ENCODE measurements at regions not wholly inside any gene's neighbourhood (a gene's known extent, or its start where the extent isn't known, plus 50 kb on each side); places are given as distances from the start of the nearest gene placed in this dataset.
A peak's percentile ranks its signal among the peaks of the same experiment; 100 is the strongest.
"Not testable (repeated sequence)": the region's sequence is repeated elsewhere in the genome, so short reads cannot be mapped to it uniquely, and the experiment has no call there.

DNA sequence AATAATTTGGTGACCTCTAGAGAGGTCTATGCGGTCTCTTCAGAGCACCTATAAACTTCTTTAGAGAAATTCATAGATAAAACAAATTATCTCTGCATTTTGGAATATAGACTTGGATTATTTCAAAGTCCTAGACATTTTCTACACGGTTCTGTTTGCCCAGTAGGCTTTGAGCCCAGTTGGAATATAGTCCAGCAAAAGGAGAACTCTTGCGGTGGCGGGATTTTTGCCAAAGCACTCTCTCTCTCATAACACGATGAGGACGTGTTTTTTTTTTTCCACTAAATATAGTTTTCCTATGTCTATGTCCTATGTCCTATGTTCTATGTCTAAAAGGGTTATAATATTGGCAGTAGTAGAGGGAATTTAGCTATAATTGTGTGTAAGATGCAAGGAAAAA lies 164.9 kb upstream of the AGR3 start:
- DNase-seq (ENCODE audit: low spot score) = no peak

- DNase-seq (ENCODE audit: low spot score) = not testable (repeated sequence)
Measured at GRCh38 chr7:17053164-17053563, 171.4 kb upstream of the AGR3 start.

DNA sequence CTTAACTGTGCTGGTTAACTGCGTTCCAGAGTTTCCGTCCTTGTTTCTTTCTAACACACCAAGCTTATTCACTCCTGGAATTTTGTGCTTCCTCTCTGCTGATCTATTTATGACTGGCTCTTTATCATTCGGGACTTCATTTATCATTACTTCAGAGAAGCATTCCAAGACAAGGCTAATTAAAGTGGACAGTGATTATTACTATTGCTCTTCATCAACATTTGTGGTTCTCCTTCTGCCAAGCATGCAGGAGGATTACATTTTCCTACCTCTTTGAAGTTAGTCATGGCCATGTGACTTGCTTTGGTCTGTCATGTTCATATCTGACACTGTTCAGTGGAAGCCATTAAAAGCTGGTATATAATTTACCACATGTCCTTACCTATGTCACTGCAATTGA lies 172.4 kb upstream of the AGR3 start:
- no peak for DNase-seq (ENCODE audit: low spot score)

- DNase-seq (ENCODE audit: low spot score) = no peak
Measured at GRCh38 chr7:17054836-17055235, 173.1 kb upstream of the AGR3 start.

GRCh38 chr7:17055596-17055995 lies 173.8 kb upstream of the AGR3 start:
- DNase-seq (ENCODE audit: low spot score) = no peak

DNA sequence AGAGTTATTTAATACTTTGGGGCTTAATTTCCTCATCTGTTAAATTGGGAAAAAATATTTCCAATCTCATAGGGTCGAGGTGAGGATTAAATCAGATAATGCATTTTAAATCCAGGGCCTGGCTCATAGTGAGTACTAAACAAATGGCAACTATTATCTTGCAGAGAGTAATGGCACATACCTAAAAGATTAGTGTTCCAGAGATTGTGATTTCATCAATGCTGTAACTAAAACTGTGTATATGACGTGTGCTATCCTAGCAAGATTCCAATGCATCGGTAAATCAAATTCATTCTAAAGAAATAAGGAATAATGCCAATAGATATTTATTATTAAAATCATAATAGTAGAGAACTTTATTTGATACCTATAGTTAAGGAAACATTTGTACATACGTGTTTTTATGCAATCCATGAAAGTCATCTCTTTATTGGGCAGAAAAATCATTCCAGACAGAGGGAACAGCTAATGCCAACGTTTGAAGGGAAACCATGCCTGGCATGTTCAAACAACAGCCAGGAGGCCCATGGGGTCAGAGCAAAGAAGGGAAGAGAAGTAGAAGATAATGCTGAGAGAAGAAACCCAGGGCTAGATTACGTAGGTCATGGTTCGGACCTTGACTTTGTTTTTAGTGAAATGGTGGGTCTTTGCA lies 174.8 kb upstream of the AGR3 start:
- peak; percentile 38 for DNase-seq (ENCODE audit: low spot score)

DNA sequence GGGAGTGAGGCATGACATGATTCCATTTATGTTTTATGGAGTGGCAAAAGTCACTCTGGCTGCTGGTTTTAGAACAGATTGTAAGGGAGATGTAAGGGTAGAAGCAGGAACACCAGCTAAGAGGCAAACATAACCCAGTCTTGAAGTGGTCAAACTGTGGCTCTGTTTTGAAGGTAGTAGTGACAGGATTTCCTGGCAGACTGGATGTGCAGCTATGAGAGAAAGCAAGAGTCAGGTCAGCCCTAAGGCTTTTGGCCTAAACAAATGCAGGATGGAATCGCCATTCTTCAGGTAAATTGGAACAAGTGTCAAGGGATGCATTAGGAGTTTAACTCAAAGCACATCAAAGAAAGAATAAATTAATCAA lies 175.3 kb upstream of the AGR3 start:
- DNase-seq (ENCODE audit: low spot score) = no peak

GRCh38 chr7:17058568-17058967 lies 176.8 kb upstream of the AGR3 start:
- DNase-seq (ENCODE audit: low spot score) = peak; percentile 19

DNA sequence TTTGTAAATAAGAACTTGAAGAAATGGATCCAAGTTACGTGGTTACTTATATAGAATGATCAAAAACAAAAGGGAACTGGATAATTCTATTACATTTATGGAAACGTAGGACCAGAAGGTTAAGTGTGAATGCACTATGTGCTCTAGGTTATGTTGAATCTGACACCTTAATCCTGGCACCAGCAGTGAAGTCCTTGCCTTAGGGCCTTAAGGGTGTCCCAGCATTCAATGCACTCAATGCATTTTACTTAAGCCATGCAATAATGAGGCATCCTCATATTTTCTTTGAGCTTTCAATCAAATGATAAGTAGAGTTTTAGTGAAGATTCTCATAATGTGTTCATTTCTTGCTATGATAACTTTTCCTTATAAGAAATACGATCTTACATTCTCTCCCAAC lies 178.3 kb upstream of the AGR3 start:
- no peak for DNase-seq (ENCODE audit: low spot score)

DNA sequence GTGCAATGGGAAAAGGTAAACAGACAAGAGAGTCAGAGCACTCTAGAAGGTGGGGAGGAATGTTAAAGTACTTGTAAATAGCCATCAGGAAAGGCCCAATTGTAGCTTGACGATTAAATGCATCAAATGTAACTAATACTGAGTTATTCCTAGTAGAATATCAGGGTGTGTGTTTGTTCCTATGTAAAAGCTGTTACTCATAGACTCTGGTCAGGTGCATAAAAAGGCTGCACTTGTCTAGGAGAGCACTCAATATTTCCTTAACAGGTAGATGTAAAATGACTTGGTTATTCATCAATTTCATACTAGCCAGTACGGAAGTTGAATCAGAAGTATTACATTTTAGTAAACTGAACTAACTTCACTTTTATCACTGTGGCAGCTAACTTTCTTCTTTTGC lies 179.7 kb upstream of the AGR3 start:
- DNase-seq (ENCODE audit: low spot score) = no peak

DNA sequence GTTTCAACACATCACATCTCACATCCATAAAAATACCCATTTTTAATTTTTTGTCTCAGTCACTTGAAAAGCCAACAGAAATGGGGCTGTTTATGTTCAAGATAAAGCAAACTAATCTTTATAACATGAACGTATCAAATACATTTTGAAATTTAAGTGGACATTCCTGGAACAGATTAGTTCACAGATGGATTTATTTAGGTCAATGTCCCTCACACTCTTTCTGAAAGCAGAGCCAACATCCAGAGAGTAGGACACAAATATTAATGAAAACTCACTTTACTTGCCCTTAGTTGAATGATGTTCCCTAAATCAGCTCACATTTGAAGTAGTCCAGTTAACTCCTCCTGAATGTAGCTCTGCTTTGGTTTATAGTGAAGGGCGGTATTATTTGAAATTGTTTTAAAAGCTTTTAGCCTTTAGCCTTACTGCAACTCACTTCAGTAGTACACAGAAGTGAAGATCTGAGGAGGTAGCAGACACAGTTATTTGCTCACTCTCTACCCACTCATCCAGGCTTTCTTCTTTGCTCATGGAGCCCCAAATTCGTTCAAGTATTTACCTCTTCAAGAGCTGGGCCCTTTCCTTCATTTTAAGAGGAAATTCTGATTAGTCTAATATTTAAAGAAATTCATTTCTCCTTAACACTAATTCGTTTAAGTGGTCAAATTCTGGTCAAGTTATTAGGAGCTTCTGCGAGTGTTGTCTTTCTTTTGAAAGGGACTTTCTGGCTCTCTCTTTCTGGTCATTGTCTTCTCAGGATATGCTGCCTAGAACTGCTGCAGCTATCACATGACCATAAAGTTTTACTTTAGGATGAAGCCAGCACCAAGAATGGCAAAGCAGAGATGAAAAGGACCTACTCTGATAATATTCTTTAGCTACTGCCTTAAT lies 180.6 kb upstream of the AGR3 start:
- no peak for DNase-seq (ENCODE audit: low spot score)

DNA sequence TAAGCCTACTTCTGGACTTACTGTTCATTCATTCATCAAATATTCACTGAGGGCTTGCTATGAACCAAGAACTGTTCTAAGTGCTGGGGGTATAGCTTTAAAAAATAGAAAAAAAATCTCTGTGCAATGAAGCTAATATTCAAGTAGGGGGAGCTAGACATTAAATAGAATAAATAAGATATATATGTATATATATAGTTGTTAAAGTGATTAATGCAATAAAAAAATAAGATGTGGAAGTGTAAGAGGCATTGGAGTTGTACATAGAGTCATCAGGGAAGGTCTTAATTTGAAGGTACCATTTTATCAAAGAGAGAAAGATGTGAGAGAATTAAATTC lies 181.2 kb upstream of the AGR3 start:
- no peak for DNase-seq (ENCODE audit: low spot score)

- DNase-seq (ENCODE audit: low spot score) = no peak
Measured at GRCh38 chr7:17067691-17068090, 185.9 kb upstream of the AGR3 start.

DNA sequence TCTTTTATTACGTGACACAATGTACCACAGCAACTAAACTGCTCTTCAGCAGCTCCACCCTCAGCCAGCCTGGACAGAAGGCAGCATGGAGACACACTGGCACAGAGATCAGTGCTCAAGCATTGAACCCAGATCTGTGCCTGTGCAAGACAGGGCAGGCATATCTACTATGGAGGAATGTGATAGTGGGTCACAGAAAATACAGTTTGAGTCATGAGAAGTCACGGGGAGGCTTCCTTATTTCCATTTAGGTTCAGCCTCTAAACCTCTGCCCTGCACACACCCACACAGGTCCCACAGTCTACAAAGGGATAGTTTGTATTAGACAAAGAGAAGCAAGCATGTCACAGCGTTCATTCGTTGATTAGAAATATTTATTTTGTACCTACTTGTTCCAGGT lies 187.4 kb upstream of the AGR3 start:
- no peak for DNase-seq (ENCODE audit: low spot score)

DNA sequence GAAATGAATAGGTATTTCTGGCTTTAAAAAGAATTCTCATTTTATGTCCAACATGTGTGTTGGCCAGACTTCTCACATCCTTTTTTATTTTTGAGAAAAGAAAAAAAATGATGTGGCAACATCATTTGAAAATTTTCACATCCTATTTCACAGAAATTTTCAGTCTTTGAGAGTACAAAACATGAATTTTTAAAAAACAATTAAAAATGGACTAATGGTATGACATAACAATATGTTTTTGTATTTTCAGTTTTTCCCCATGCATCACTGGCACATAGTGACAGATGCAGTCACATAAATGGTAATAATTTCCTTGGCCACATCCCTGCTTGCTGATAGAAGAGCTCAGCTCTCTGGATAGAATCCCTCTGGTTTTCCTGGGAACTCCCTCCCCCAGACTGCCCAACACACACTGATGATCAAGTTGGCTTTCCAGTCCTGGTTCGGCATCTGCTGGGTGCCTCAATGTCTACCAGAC lies 188.5 kb upstream of the AGR3 start:
- DNase-seq (ENCODE audit: low spot score) = no peak

DNA sequence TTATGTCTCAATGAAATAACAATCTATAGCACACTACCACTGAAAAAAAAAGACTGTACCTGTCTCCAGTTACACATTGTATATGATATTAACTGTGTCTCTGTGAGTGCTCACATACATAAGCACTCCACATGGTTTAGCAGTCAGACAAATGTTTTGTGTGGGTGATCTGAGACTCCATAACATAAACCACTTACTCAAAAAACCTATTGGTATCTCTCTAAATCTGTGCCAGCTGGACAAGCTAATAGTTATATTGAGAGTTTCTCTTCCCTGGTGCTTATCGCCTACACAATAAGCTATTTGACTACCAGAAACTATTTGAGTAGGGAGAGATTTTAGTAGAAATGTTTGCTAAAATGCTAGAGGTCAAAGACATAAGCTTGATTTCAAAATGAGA lies 190.1 kb upstream of the AGR3 start:
- no peak for DNase-seq (ENCODE audit: low spot score)

DNA sequence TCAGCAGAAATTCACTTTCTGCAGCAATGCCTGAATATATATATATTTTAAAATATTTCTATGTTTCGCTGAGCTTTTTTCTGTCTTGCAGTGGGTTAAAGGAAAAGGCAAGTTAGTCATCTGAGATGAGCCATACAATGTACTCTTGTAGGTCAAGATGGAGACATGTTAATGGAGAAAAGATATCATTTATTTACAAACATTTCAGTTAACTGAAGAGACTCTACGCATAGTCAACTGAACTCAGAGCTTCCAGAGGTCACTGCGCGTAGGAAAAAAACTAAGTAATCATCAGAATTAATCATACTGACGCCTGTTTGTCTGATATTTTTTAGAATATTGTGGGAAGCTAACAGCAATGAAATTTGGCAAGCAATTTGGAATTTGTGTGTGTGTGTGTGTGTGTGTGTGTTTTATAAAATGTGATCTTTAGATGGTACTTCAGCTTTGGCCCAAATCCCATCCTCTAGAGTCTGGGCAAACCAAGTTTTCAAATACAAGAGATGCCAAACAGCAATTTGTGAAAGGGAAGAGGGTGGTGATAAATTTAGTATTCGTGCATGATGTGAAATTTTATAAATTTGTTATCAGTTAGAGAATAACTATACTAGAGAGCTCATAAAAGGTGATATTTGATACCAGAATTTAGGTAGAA lies 193.9 kb upstream of the AGR3 start:
- no peak for DNase-seq (ENCODE audit: low spot score)

GRCh38 chr7:17078298-17078697 lies 196.5 kb upstream of the AGR3 start:
- no peak for DNase-seq (ENCODE audit: low spot score)

DNA sequence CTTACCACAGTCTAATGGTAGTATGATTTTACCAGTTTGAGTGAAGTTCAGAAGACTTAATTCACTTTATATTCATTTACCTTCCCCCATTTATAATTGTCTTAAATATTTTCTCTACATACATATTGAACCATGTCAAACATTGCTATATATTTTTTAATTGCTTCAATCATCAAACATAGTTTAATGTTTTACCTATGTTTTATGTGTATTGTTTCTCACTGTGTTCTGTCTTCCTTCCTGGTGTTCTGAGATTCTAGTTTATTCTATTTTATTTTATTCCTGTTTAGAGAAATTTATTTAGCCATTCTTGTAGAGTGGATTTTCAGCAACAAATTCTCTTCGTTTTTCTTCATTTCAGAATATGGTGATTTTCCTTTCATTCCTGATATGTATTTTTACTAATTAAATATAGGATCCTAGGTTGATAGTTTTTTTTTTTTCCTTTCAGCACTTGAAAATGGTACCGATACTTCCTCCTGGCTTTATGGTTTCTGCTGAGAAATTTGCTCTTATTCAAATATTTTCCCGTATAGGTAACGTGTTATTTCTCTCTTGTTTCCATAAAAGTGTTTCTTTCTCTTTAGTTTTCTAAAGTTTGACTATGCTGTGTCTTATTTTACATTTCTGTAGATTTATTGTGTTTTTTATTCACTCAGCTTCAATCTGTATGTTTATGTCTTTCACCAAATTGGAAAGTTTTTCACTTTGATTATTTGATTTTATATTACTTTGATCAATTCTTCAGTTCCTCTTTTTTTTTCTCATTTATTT lies 201.8 kb upstream of the AGR3 start:
- DNase-seq (ENCODE audit: low spot score) = no peak

DNA sequence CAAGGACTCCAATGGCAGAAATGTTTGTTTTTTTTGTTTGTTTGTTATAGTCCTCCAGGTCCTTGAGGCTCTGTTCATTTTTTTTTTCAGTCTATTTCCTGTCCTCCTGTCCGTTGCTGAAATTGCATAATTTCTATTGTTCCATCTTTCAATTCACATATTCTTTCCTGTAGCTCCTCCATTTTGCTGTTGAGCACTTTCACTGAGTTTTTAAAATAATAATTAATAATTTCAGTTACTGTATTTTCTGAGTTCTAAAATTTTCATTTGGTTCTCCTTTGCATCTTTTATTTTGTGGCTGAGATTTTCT lies 202.3 kb upstream of the AGR3 start:
- DNase-seq (ENCODE audit: low spot score) = no peak

DNA sequence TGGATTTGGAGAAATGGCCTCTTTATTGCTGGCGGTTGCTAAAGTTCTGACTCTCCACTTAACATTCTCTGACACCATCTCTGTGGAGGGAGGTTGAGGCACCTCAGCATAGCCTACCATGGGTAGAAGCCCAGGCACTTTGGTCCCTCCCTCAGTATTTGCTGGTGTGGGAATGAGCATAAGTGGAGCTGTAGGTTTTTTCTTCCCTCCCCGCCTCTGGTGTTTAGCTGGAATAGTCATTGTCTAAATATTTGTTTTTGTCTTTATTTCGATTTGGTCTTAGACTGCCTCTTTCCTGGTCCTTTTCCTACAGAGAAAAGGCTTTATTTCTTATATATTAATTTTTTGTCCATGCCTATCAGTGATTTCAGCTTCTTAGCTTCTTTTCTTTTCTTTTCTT lies 203.4 kb upstream of the AGR3 start:
- no peak for DNase-seq (ENCODE audit: low spot score)

GRCh38 chr7:17086403-17086802 lies 204.6 kb upstream of the AGR3 start:
- DNase-seq (ENCODE audit: low spot score) = no peak

DNA sequence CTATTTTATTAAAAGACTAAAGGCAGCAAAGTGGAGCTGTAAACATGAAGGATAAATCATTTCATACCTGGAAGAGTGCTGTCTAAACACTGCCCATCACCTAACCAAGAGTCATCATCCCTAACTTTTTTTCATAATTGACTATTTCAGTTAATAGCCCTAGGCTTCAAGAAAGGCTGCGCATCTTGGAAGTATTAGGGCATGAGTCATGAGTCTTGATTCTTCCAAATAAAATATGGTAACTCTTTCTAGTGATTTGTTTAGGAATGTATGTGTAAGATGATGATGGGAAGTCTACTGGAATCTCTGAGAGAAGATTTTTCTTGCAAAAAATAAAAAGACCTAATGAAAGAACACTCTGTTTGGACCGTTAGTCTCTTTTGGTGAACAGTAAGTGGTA lies 207.7 kb upstream of the AHR start:
- DNase-seq (ENCODE audit: low spot score) = peak; percentile 81
